GM23338 (cell line): ENCODE measurements at regions not wholly inside any gene's neighbourhood (a gene's known extent, or its start where the extent isn't known, plus 50 kb on each side); places are given as distances from the start of the nearest gene placed in this dataset.

Experiments
- ATAC-seq: fragments of 200-7000 bp; cut with Tn5 transposase; 3 replicates; pipeline ENCODE4 v1.9.1; 2020
- DNase-seq: peaks from one replicate; pipeline ENCODE4 v3.0.0-alpha.2; 2015; ENCODE audit warnings: low spot score
- H2AFZ ChIP-seq: fragments of 200-600 bp; sonication (generic); 2 replicates; pipeline ENCODE4 v1.8.0; 2016; ENCODE audit warnings: antibody characterized with exemption, mild to moderate bottlenecking, moderate library complexity
- H3F3A ChIP-seq: fragments of 200-600 bp; sonication (generic); replicated peaks from 2 replicates; pipeline ENCODE4 v1.8.0; 2017; ENCODE audit warnings: antibody characterized with exemption, mixed run types, low read depth
- H3K27ac ChIP-seq: fragments of 200-600 bp; sonication (generic); 2 replicates; pipeline ENCODE4 v1.6.1; 2016; ENCODE audit warnings: low read depth
- H3K27me3 ChIP-seq: fragments of 200-600 bp; sonication (generic); 2 replicates; pipeline ENCODE4 v1.8.0; 2016; ENCODE audit warnings: mild to moderate bottlenecking, mixed run types, moderate library complexity; ENCODE audit not compliant: insufficient read depth
- H3K36me3 ChIP-seq: fragments of 200-600 bp; sonication (generic); 2 replicates; pipeline ENCODE4 v1.8.0; 2016; ENCODE audit warnings: mild to moderate bottlenecking; ENCODE audit not compliant: insufficient read depth
- H3K4me1 ChIP-seq: fragments of 200-600 bp; sonication (generic); 2 replicates; pipeline ENCODE4 v1.8.0; 2016; ENCODE audit warnings: mild to moderate bottlenecking, moderate library complexity; ENCODE audit not compliant: insufficient read depth
- H3K4me2 ChIP-seq: fragments of 200-600 bp; sonication (generic); 2 replicates; pipeline ENCODE4 v1.7.1; 2017; ENCODE audit warnings: mixed run types
- H3K4me3 ChIP-seq: fragments of 200-600 bp; sonication (generic); 2 replicates; pipeline ENCODE4 v1.6.1; 2016; ENCODE audit warnings: mixed run types
- H3K79me2 ChIP-seq: fragments of 200-600 bp; sonication (generic); replicated peaks from 2 replicates; pipeline ENCODE4 v1.8.0; 2017; ENCODE audit warnings: mild to moderate bottlenecking; ENCODE audit not compliant: insufficient read depth
- H3K9me2 ChIP-seq: fragments of 200-600 bp; sonication (generic); 2 replicates; pipeline ENCODE4 v1.8.0; 2017; ENCODE audit not compliant: insufficient read depth
- H4K20me1 ChIP-seq: fragments of 200-600 bp; sonication (generic); replicated peaks from 2 replicates; pipeline ENCODE4 v1.8.0; 2017; ENCODE audit warnings: mild to moderate bottlenecking; ENCODE audit not compliant: insufficient read depth
- H3K27ac Mint-ChIP-seq: 2 replicates; pipeline ENCODE4 v1.8.0; 2020; ENCODE audit warnings: inconsistent platforms, mild to moderate bottlenecking, moderate library complexity, mixed read lengths
- H3K27me3 Mint-ChIP-seq: 3 replicates; pipeline ENCODE4 v1.8.0; 2022; ENCODE audit warnings: low read depth, mild to moderate bottlenecking, moderate library complexity, mixed read lengths, inconsistent platforms; ENCODE audit not compliant: insufficient read depth, poor library complexity
- H3K36me3 Mint-ChIP-seq: 3 replicates; pipeline ENCODE4 v1.8.0; 2021; ENCODE audit warnings: low read depth, mild to moderate bottlenecking, inconsistent platforms, moderate library complexity, mixed read lengths
- H3K4me1 Mint-ChIP-seq: 3 replicates; pipeline ENCODE4 v1.8.0; 2020; ENCODE audit warnings: mild to moderate bottlenecking, inconsistent platforms, mixed read lengths
- H3K4me3 Mint-ChIP-seq: 3 replicates; pipeline ENCODE4 v1.8.0; 2021; ENCODE audit warnings: moderate library complexity, mild to moderate bottlenecking, inconsistent platforms, mixed read lengths
- H3K9me3 Mint-ChIP-seq: 3 replicates; pipeline ENCODE4 v1.8.0; 2020; ENCODE audit warnings: moderate library complexity, mild to moderate bottlenecking, inconsistent platforms, mixed read lengths
- JUNB ChIP-seq: IDR thresholded peaks from one replicate; pipeline ENCODE4 v1.6.1; 2016; ENCODE audit warnings: antibody characterized with exemption; ENCODE audit not compliant: unreplicated experiment
- POLR2AphosphoS5 ChIP-seq: IDR thresholded peaks from 2 replicates; pipeline ENCODE4 v1.6.1; 2016; ENCODE audit warnings: antibody characterized with exemption, low read depth
- STAT1 ChIP-seq: IDR thresholded peaks from one replicate; pipeline ENCODE4 v1.6.1; 2016; ENCODE audit warnings: antibody characterized with exemption; ENCODE audit not compliant: unreplicated experiment
- ZNF331 ChIP-seq: fragments of 250-450 bp; sonication (Bioruptor Pico); IDR thresholded peaks from 2 replicates; pipeline ENCODE4 v1.5.0; 2020; ENCODE audit warnings: low read depth, mild to moderate bottlenecking, moderate library complexity
- TF ChIP-seq, protein P1 (sequence below): IDR thresholded peaks from one replicate; pipeline ENCODE4 v1.6.1; 2018; ENCODE audit warnings: antibody characterized with exemption; ENCODE audit not compliant: unreplicated experiment
- TF ChIP-seq, protein P2 (sequence below), 2 experiments: fragments of 200-600 bp in 1 of 2; sonication (generic) in 1 of 2; conservative IDR thresholded peaks; 2 replicates each; pipeline versions ENCODE4 v1.5.1 to v1.6.1; 2016 to 2017; ENCODE audit warnings: antibody characterized with exemption in 2 of 2, low read depth in 2 of 2, mild to moderate bottlenecking in 2 of 2, moderate library complexity in 1 of 2

DNA sequence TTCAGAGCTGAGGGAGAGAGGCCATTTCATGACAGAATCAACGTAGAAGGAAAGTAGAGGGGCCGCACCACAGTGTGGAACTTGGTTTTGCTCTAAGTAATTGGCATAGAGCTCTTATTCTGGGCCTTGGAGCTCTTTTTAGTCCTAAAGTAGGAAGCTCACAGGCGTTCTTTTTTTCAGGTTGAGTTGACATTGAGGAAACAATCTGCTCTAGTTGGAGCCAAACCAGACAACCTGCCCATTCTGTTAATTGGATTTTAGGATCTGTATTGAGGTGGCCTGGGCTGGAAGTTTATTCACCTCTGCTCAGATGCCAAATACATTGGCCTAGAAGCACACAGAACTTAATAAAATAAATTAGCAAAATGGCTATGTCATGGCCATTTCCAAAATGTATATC is 1093.9 kb downstream of the ADGRL2 start:
- H3K27me3 Mint-ChIP-seq: peaks cover 2% of the 10 kb centered on the region
- H3K27ac Mint-ChIP-seq: no peak overlapping the region
- no peak for DNase-seq
- H3K9me2 ChIP-seq: 0 out of 2 replicates have a peak, but pooled peaks cover 4% of the 10 kb centered on the region
- H3K4me3 ChIP-seq: no peak overlapping the region
- no peaks in the 10 kb centered on the region for H3K79me2 ChIP-seq
- no peak overlapping the region for H3K4me2 ChIP-seq
- no peak overlapping the region for H3K27ac ChIP-seq
- no peaks in the 10 kb centered on the region for H4K20me1 ChIP-seq
- no peaks in the 10 kb centered on the region for H3F3A ChIP-seq
- no peaks in the 10 kb centered on the region for H3K27me3 ChIP-seq
- H3K36me3 Mint-ChIP-seq: no peaks in the 10 kb centered on the region
- no peaks in the 10 kb centered on the region for H3K9me3 Mint-ChIP-seq
- H3K4me1 ChIP-seq: no peaks in the 10 kb centered on the region; the same call in 1 of the 2 replicates
- no peaks in the 10 kb centered on the region for H3K4me1 Mint-ChIP-seq
- ATAC-seq: no peak
- no peaks in the 10 kb centered on the region for H3K36me3 ChIP-seq
- no peak overlapping the region for H3K4me3 Mint-ChIP-seq
- peak overlapping the region; percentile 78 for H2AFZ ChIP-seq
- TF ChIP-seq, protein P1, sequence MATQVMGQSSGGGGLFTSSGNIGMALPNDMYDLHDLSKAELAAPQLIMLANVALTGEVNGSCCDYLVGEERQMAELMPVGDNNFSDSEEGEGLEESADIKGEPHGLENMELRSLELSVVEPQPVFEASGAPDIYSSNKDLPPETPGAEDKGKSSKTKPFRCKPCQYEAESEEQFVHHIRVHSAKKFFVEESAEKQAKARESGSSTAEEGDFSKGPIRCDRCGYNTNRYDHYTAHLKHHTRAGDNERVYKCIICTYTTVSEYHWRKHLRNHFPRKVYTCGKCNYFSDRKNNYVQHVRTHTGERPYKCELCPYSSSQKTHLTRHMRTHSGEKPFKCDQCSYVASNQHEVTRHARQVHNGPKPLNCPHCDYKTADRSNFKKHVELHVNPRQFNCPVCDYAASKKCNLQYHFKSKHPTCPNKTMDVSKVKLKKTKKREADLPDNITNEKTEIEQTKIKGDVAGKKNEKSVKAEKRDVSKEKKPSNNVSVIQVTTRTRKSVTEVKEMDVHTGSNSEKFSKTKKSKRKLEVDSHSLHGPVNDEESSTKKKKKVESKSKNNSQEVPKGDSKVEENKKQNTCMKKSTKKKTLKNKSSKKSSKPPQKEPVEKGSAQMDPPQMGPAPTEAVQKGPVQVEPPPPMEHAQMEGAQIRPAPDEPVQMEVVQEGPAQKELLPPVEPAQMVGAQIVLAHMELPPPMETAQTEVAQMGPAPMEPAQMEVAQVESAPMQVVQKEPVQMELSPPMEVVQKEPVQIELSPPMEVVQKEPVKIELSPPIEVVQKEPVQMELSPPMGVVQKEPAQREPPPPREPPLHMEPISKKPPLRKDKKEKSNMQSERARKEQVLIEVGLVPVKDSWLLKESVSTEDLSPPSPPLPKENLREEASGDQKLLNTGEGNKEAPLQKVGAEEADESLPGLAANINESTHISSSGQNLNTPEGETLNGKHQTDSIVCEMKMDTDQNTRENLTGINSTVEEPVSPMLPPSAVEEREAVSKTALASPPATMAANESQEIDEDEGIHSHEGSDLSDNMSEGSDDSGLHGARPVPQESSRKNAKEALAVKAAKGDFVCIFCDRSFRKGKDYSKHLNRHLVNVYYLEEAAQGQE: no peak

DNA sequence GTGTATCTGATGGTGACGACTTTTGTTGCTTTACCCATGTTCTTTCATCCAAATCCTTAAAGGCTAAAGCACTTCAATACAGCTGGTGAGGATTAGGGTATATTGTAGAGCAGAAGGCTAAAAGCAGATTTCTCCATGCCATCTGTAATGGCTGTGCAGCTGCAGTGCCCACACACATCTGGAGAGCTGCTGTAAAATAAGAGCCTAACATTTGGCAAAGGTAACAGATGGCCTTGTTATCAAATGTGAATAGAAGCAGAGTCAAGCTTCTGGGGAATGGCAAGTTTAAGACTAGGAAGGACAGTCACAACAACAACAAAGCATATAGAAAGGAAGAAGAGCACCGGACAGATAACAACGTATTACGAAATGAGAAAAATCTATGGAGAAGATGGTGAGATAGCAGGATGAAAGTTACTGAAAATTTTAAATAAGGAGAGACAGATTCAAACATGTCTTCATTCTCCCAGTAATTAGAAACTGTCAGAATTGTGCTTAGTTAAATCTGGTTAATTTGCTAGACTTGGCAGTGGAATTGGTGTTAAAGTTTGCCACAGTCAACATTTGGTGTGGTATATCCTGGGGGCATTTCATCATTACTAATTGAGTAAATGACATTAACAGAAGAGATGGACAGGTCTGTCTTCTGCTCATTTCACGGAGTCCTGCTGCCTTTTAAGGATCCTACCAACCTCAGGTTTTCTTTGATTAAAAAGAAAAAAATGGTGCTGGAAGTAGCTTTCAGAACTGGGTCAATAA is 1093.2 kb downstream of the ADGRL2 start:
- H3K79me2 ChIP-seq: no peaks in the 10 kb centered on the region
- no peaks in the 10 kb centered on the region for H4K20me1 ChIP-seq
- peak overlapping the region; percentile 78; the same call in 1 of the 2 replicates for H2AFZ ChIP-seq
- no peaks in the 10 kb centered on the region for H3K36me3 ChIP-seq
- Mint-ChIP-seq H3K27me3 (peaks cover under 1% of the 10 kb centered on the region), H3K4me1 (no peaks in the 10 kb centered on the region), H3K27ac (no peak overlapping the region), H3K9me3 (no peaks in the 10 kb centered on the region), H3K36me3 (no peaks in the 10 kb centered on the region), H3K4me3 (no peak overlapping the region)
- no peaks in the 10 kb centered on the region for H3F3A ChIP-seq
- 0 out of 2 replicates have a peak, but pooled peaks cover 4% of the 10 kb centered on the region for H3K9me2 ChIP-seq
- no peak overlapping the region for H3K27ac ChIP-seq
- no peak overlapping the region for H3K4me3 ChIP-seq
- DNase-seq (no peak), ATAC-seq (no peak)
- H3K4me2 ChIP-seq: no peak overlapping the region
- H3K27me3 ChIP-seq: no peaks in the 10 kb centered on the region
- no peaks in the 10 kb centered on the region; the same call in 1 of the 2 replicates for H3K4me1 ChIP-seq
- TF ChIP-seq STAT1 (no peak), JUNB (no peak), ZNF331 (CRISPR knock-in tag) (no peak), POLR2AphosphoS5 (no peak)
- TF ChIP-seq, protein P1: no peak
- TF ChIP-seq, protein P2, sequence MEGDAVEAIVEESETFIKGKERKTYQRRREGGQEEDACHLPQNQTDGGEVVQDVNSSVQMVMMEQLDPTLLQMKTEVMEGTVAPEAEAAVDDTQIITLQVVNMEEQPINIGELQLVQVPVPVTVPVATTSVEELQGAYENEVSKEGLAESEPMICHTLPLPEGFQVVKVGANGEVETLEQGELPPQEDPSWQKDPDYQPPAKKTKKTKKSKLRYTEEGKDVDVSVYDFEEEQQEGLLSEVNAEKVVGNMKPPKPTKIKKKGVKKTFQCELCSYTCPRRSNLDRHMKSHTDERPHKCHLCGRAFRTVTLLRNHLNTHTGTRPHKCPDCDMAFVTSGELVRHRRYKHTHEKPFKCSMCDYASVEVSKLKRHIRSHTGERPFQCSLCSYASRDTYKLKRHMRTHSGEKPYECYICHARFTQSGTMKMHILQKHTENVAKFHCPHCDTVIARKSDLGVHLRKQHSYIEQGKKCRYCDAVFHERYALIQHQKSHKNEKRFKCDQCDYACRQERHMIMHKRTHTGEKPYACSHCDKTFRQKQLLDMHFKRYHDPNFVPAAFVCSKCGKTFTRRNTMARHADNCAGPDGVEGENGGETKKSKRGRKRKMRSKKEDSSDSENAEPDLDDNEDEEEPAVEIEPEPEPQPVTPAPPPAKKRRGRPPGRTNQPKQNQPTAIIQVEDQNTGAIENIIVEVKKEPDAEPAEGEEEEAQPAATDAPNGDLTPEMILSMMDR (conservative IDR thresholded peaks at IDR 0.05; ENCODE audit: low read depth in 2 of 2): no peak
